Parathyroid adenoma (tissue), 2 donors: ENCODE measurements at regions not wholly inside any gene's neighbourhood (a gene's known extent, or its start where the extent isn't known, plus 50 kb on each side); places are given as distances from the start of the nearest gene placed in this dataset.

Source experiments
- H2AFZ ChIP-seq: fragments of 300-600 bp; sonication (generic); one replicate; pipeline ENCODE4 v1.7.0; 2017; ENCODE audit warnings: antibody characterized with exemption, mild to moderate bottlenecking
- H3K27ac ChIP-seq: fragments of 300-600 bp; sonication (generic); one replicate; pipeline ENCODE4 v1.7.0; 2017
- H3K27me3 ChIP-seq: fragments of 300-600 bp; sonication (generic); one replicate; pipeline ENCODE4 v1.7.0; 2017; ENCODE audit warnings: low read length; ENCODE audit not compliant: control insufficient read depth, insufficient read depth
- H3K36me3 ChIP-seq: fragments of 300-600 bp; sonication (generic); one replicate; pipeline ENCODE4 v1.7.0; 2017; ENCODE audit warnings: low read length; ENCODE audit not compliant: control insufficient read depth, insufficient read depth
- H3K4me1 ChIP-seq: fragments of 300-600 bp; sonication (generic); one replicate; pipeline ENCODE4 v1.7.0; 2017; ENCODE audit warnings: control low read depth
- H3K4me2 ChIP-seq: fragments of 300-600 bp; sonication (generic); one replicate; pipeline ENCODE4 v1.7.0; 2017; ENCODE audit warnings: low read length
- H3K4me3 ChIP-seq: fragments of 300-600 bp; sonication (generic); one replicate; pipeline ENCODE4 v1.7.0; 2017; ENCODE audit warnings: low read depth, low read length
- H3K79me2 ChIP-seq: fragments of 300-600 bp; sonication (generic); one replicate; pipeline ENCODE4 v1.7.0; 2017; ENCODE audit warnings: control low read depth
- H3K9ac ChIP-seq: fragments of 300-600 bp; sonication (generic); one replicate; pipeline ENCODE4 v1.7.0; 2017; ENCODE audit warnings: mild to moderate bottlenecking
- H3K9me3 ChIP-seq: fragments of 300-600 bp; sonication (generic); one replicate; pipeline ENCODE4 v1.7.0; 2017; ENCODE audit warnings: low read length; ENCODE audit not compliant: control insufficient read depth
- TF ChIP-seq, protein P1 (sequence below): fragments of 300-600 bp; sonication (generic); IDR thresholded peaks from one replicate; pipeline ENCODE4 v1.7.0; 2017; ENCODE audit warnings: antibody characterized with exemption, mild to moderate bottlenecking
- donor health status: primary hyperparathyroidism.

DNA sequence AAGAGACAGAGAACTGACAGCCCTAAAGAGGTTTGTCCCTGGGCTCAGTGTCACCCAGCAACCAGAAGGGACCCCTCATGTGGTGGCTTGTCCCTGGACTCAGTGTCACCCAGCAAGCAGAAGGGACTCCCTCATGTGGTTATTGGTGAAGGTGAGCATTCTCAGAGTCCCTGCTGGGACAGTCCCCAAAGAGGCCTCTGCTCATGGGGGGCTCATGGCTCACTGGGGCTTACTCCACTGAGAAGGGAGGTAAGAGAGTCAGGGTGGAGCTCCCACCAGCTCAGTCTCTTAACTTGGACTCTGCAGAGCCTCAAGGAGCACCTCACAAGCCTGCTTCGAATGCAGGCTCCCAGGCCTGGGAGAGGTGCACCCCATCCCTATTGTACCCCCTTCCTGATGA lies 145.2 kb upstream of the COPS8 start:
- no peaks in the 10 kb centered on the region for H3K9me3 ChIP-seq
- no peaks in the 10 kb centered on the region for H3K79me2 ChIP-seq
- TF ChIP-seq, protein P1, sequence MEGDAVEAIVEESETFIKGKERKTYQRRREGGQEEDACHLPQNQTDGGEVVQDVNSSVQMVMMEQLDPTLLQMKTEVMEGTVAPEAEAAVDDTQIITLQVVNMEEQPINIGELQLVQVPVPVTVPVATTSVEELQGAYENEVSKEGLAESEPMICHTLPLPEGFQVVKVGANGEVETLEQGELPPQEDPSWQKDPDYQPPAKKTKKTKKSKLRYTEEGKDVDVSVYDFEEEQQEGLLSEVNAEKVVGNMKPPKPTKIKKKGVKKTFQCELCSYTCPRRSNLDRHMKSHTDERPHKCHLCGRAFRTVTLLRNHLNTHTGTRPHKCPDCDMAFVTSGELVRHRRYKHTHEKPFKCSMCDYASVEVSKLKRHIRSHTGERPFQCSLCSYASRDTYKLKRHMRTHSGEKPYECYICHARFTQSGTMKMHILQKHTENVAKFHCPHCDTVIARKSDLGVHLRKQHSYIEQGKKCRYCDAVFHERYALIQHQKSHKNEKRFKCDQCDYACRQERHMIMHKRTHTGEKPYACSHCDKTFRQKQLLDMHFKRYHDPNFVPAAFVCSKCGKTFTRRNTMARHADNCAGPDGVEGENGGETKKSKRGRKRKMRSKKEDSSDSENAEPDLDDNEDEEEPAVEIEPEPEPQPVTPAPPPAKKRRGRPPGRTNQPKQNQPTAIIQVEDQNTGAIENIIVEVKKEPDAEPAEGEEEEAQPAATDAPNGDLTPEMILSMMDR, result no peak
- H3K9ac ChIP-seq, result no peak overlapping the region
- no peak overlapping the region for H3K27ac ChIP-seq
- no peaks in the 10 kb centered on the region for H3K4me1 ChIP-seq
- H3K4me3 ChIP-seq, result no peak overlapping the region
- no peaks in the 10 kb centered on the region for H3K27me3 ChIP-seq
- H2AFZ ChIP-seq, result no peak overlapping the region
- no peak overlapping the region for H3K4me2 ChIP-seq
- no peaks in the 10 kb centered on the region for H3K36me3 ChIP-seq

DNA sequence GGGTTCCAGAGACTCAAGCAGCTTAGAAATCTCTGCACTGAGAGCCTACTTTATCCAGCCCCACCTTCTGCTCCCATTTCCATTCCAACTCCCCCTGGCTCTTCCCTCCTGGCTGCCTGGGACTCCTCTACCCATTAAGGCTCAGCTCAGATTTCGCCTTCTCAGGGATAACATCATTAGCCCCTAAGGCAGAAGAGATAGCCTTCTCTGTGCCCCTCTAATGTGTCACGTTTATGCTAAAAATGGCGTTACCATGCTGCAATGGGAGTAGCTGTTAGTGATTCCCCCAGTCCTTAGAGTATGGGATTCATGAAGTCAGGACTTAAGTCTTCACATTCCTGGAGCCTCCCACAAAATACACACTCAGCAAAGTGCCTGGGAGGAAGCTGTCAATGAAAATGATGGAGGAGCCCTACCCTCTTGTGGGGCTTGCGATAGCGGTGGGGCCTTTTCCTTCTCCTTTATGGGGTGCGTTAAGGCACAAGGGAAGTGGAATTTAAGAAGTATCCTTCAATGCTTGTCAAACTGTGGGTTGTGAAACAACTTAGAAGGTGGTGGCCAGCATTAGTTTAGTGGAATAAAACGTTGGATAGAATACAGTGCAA lies 144.7 kb upstream of the COPS8 start:
- Histone ChIP-seq H3K27ac (no peak overlapping the region), H3K36me3 (no peaks in the 10 kb centered on the region), H2AFZ (no peak overlapping the region), H3K4me2 (no peak overlapping the region), H3K9me3 (no peaks in the 10 kb centered on the region), H3K4me1 (no peaks in the 10 kb centered on the region), H3K4me3 (no peak overlapping the region), H3K9ac (no peak overlapping the region), H3K79me2 (no peaks in the 10 kb centered on the region), H3K27me3 (no peaks in the 10 kb centered on the region)
- TF ChIP-seq, protein P1, result no peak

DNA sequence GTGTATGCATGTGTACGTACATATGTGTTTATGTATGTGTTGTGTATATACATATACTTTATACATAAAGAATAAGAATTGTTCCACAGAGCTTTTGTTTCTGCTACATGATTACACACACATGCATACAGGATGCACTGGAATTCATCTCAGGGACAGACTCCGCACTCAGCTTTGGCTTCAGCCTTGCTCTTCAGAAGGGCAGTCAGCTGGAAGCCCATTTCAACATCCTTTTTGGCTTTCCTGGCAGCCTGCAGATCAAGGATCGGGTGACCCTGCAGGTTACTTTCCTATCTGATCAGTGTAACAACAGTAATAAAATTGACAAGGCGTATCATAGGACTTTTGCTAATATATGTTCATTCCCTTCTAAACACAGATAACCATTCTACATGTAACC lies 144.1 kb upstream of the COPS8 start:
- H2AFZ ChIP-seq, result no peak overlapping the region
- H3K9me3 ChIP-seq, result no peaks in the 10 kb centered on the region
- no peak overlapping the region for H3K4me2 ChIP-seq
- no peak overlapping the region for H3K4me3 ChIP-seq
- no peak overlapping the region for H3K27ac ChIP-seq
- H3K9ac ChIP-seq, result no peak overlapping the region
- TF ChIP-seq, protein P1, result no peak
- no peaks in the 10 kb centered on the region for H3K79me2 ChIP-seq
- H3K4me1 ChIP-seq, result no peaks in the 10 kb centered on the region
- no peaks in the 10 kb centered on the region for H3K36me3 ChIP-seq
- H3K27me3 ChIP-seq, result no peaks in the 10 kb centered on the region

DNA sequence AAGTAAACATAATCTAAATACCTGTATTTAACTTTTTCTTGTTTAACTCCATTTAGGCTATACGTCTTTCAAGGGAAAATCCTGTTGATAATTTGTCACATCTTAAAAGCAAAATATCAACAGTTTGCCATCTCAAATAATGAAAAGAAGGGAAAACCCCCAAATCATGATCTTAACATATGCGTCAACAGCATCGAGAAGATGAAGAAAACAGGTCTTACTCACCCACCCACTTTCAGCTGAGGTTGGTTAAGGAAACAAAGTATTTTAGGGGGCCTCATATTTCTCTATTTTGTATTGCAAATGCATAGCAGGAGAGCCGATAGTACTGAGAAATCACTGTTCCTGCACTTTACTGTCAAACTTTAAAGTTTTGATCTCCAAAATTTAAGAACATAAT lies 143.1 kb upstream of the COPS8 start:
- TF ChIP-seq, protein P1, result no peak
- no peaks in the 10 kb centered on the region for H3K4me1 ChIP-seq
- no peaks in the 10 kb centered on the region for H3K9me3 ChIP-seq
- no peaks in the 10 kb centered on the region for H3K27me3 ChIP-seq
- H3K27ac ChIP-seq, result no peak overlapping the region
- no peaks in the 10 kb centered on the region for H3K79me2 ChIP-seq
- no peak overlapping the region for H3K9ac ChIP-seq
- H2AFZ ChIP-seq, result no peak overlapping the region
- H3K36me3 ChIP-seq, result no peaks in the 10 kb centered on the region
- no peak overlapping the region for H3K4me3 ChIP-seq
- no peak overlapping the region for H3K4me2 ChIP-seq

DNA sequence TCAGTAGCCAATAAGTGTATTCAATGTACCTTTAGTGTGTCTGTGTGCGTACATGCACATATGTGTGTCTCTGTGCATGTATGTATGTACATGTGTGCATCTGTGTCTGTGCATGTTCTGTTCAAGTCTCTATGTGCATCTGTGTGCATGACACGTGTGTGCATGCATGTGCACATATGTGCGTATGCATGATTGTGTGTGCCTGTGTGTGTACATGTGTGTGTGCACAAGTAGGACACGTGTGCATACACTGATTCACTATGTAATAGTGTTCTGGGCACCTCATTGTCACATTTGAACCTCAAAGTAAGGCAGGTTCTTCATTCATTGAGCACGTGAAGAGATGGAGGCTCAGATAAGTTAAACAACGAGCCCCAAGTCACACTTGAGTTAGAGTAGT lies 142.6 kb upstream of the COPS8 start:
- Histone ChIP-seq H3K27me3 (no peaks in the 10 kb centered on the region), H3K4me1 (no peaks in the 10 kb centered on the region), H3K9ac (no peak overlapping the region), H3K27ac (no peak overlapping the region), H3K4me2 (no peak overlapping the region), H3K4me3 (no peak overlapping the region), H3K79me2 (no peaks in the 10 kb centered on the region), H3K36me3 (no peaks in the 10 kb centered on the region), H3K9me3 (no peaks in the 10 kb centered on the region), H2AFZ (no peak overlapping the region)
- TF ChIP-seq, protein P1, result no peak
